ENCODE measurements at regions not wholly inside any gene's neighbourhood (a gene's known extent, or its start where the extent isn't known, plus 50 kb on each side); places are given as distances from the start of the nearest gene placed in this dataset.

GRCh38 chr5:97550164-97550563 is 367.1 kb upstream of the RIOK2 start:
- TF ChIP-seq CTCF (IDR thresholded peaks at IDR 0.05) (no peak), POLR2A (IDR thresholded peaks at IDR 0.05) (no peak)
